ENCODE measurements at regions not wholly inside any gene's neighbourhood (a gene's known extent, or its start where the extent isn't known, plus 50 kb on each side); places are given as distances from the start of the nearest gene placed in this dataset.

DNA sequence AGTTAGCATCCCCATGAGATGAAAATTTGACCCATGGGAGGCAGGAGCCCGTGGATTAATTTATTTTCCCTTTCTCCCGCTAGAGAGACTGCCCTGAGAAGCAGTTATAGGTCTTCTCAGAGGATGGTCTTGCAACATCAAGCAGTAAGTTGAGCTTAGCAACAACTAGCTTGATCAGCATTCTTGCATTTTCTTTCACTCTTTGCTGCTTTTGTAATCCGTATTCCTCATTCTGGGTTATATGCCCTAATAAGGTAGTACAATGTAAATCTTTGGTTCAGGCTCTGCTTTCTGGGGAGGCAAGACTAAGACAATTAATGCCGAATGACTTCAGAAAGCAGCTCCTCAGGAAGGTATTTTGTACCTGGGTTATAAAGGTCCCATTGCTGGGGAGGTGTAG, 146.8 kb downstream of the FZD1 start:
- no peak for TF ChIP-seq POLR2A (conservative IDR thresholded peaks at IDR 0.05)
- no peak for TF ChIP-seq CBX3 (IDR thresholded peaks at IDR 0.05; ENCODE audit: borderline replicate concordance in 1 of 2, low read length in 2 of 2)
- TF ChIP-seq, protein P1, sequence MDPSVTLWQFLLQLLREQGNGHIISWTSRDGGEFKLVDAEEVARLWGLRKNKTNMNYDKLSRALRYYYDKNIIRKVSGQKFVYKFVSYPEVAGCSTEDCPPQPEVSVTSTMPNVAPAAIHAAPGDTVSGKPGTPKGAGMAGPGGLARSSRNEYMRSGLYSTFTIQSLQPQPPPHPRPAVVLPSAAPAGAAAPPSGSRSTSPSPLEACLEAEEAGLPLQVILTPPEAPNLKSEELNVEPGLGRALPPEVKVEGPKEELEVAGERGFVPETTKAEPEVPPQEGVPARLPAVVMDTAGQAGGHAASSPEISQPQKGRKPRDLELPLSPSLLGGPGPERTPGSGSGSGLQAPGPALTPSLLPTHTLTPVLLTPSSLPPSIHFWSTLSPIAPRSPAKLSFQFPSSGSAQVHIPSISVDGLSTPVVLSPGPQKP (CRISPR knock-in tag; IDR thresholded peaks at IDR 0.05), result no peak
- TF ChIP-seq FOXA1 (IDR thresholded peaks at IDR 0.05; ENCODE audit: borderline replicate concordance), result no peak
- TF ChIP-seq PTRF (tag; IDR thresholded peaks at IDR 0.05), result no peak
- no peak for TF ChIP-seq CEBPB (tag; IDR thresholded peaks at IDR 0.05)
- no peak for TF ChIP-seq EZH2 (IDR thresholded peaks at IDR 0.05; ENCODE audit: borderline replicate concordance, low read depth, low read length)
- TF ChIP-seq EHMT2 (IDR thresholded peaks at IDR 0.05), result no peak
- no peak for TF ChIP-seq SP1 (CRISPR knock-in tag; IDR thresholded peaks at IDR 0.05)
- TF ChIP-seq KAT2B (IDR thresholded peaks at IDR 0.05; ENCODE audit: low read depth, low read length), result no peak
- TF ChIP-seq YY1 (IDR thresholded peaks at IDR 0.05; ENCODE audit: borderline replicate concordance in 1 of 3, control insufficient read depth in 1 of 3, extremely low read depth in 1 of 3, insufficient read depth in 3 of 3, insufficient read length in 1 of 3, insufficient replicate concordance in 2 of 3, low read depth in 1 of 3, low read length in 2 of 3), result no peak
- TF ChIP-seq GATAD2B (IDR thresholded peaks at IDR 0.05; ENCODE audit: borderline replicate concordance), result no peak
- no peak for TF ChIP-seq CBX5 (IDR thresholded peaks at IDR 0.05; ENCODE audit: borderline replicate concordance, low read depth)
